ENCODE measurements at regions not wholly inside any gene's neighbourhood (a gene's known extent, or its start where the extent isn't known, plus 50 kb on each side); places are given as distances from the start of the nearest gene placed in this dataset.

DNA sequence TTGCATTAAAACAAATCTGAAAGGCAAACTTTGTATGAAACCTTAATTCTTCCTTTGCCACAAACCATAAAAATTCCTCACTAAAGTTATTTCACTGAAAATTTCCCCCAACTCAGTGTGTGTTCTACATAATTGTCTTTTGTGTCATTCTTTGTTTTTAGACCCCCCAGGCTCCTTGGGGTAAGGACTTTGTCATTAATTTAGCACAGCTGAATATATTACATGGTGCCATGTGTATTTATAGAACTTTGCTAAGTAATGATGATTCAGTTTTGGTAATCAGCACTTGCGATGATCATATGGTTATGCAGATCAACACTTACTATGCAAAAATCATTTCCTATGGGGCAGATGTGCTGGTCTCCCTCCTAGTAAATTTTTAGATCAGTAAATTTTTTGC lies 712.1 kb upstream of the MEF2C start:
- Histone ChIP-seq H3K4me3 (ENCODE audit: insufficient read depth, low read depth, low read length) (no peak overlapping the region), H3K36me3 (ENCODE audit: insufficient read depth, low read length) (no peaks in the 10 kb centered on the region), H3K27ac (ENCODE audit: low read depth, low read length) (peak overlapping the region; percentile 4), H3K9ac (ENCODE audit: low read length) (no peak overlapping the region), H4K20me1 (ENCODE audit: insufficient read depth, low read length) (no peaks in the 10 kb centered on the region), H3K27me3 (ENCODE audit: insufficient read depth, low read length) (no peaks in the 10 kb centered on the region), H3K79me2 (ENCODE audit: insufficient read depth, low read length) (no peaks in the 10 kb centered on the region), H2AFZ (ENCODE audit: low read depth, low read length) (no peak overlapping the region), H3K4me1 (ENCODE audit: insufficient read depth, low read length) (no peaks in the 10 kb centered on the region), H3K4me2 (ENCODE audit: low read length) (peak overlapping the region; percentile 33), H3K9me3 (ENCODE audit: insufficient read depth, low read depth, low read length) (no peaks in the 10 kb centered on the region)
- peaks cover 3% of the 10 kb centered on the region for H3K4me1 Mint-ChIP-seq (ENCODE audit: low read depth, unreplicated experiment)
- FAIRE-seq (no peak), DNase-seq (ENCODE audit: low read depth) (peak; percentile 77)
- H3K36me3 Mint-ChIP-seq (ENCODE audit: low read depth, unreplicated experiment) = no peaks in the 10 kb centered on the region
- H3K4me3 Mint-ChIP-seq (ENCODE audit: unreplicated experiment) = no peak overlapping the region
- H3K9me3 Mint-ChIP-seq (ENCODE audit: unreplicated experiment) = peaks cover 6% of the 10 kb centered on the region
- H3K27me3 Mint-ChIP-seq (ENCODE audit: low read depth, unreplicated experiment) = no peaks in the 10 kb centered on the region
- H3K27ac Mint-ChIP-seq (ENCODE audit: unreplicated experiment) = no peak overlapping the region
- no peak for TF ChIP-seq EZH2 (IDR thresholded peaks at IDR 0.05; ENCODE audit: insufficient read depth, low read length)
- TF ChIP-seq, protein P1, sequence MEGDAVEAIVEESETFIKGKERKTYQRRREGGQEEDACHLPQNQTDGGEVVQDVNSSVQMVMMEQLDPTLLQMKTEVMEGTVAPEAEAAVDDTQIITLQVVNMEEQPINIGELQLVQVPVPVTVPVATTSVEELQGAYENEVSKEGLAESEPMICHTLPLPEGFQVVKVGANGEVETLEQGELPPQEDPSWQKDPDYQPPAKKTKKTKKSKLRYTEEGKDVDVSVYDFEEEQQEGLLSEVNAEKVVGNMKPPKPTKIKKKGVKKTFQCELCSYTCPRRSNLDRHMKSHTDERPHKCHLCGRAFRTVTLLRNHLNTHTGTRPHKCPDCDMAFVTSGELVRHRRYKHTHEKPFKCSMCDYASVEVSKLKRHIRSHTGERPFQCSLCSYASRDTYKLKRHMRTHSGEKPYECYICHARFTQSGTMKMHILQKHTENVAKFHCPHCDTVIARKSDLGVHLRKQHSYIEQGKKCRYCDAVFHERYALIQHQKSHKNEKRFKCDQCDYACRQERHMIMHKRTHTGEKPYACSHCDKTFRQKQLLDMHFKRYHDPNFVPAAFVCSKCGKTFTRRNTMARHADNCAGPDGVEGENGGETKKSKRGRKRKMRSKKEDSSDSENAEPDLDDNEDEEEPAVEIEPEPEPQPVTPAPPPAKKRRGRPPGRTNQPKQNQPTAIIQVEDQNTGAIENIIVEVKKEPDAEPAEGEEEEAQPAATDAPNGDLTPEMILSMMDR (IDR thresholded peaks at IDR 0.05; ENCODE audit: insufficient read depth, low read depth, low read length) = no peak

GRCh38 chr5:89584339-89584956 lies 701.5 kb upstream of the MEF2C start:
- peaks cover 4% of the 10 kb centered on the region for H3K9me3 Mint-ChIP-seq (ENCODE audit: unreplicated experiment)
- no peaks in the 10 kb centered on the region for H3K4me1 ChIP-seq (ENCODE audit: insufficient read depth, low read length)
- H3K27me3 Mint-ChIP-seq (ENCODE audit: low read depth, unreplicated experiment) = peaks cover under 1% of the 10 kb centered on the region
- H3K27ac ChIP-seq (ENCODE audit: low read depth, low read length) = no peak overlapping the region
- H3K36me3 ChIP-seq (ENCODE audit: insufficient read depth, low read length) = no peaks in the 10 kb centered on the region
- peak overlapping the region; percentile 31 for H3K4me2 ChIP-seq (ENCODE audit: low read length)
- H3K27me3 ChIP-seq (ENCODE audit: insufficient read depth, low read length) = no peaks in the 10 kb centered on the region
- H2AFZ ChIP-seq (ENCODE audit: low read depth, low read length) = peak overlapping the region; percentile 23
- no peaks in the 10 kb centered on the region for H3K9me3 ChIP-seq (ENCODE audit: insufficient read depth, low read depth, low read length)
- no peaks in the 10 kb centered on the region for H3K4me1 Mint-ChIP-seq (ENCODE audit: low read depth, unreplicated experiment)
- peak; percentile 87 for DNase-seq (ENCODE audit: low read depth)
- H3K4me3 ChIP-seq (ENCODE audit: insufficient read depth, low read depth, low read length) = no peak overlapping the region
- no peaks in the 10 kb centered on the region for H3K36me3 Mint-ChIP-seq (ENCODE audit: low read depth, unreplicated experiment)
- no peaks in the 10 kb centered on the region for H4K20me1 ChIP-seq (ENCODE audit: insufficient read depth, low read length)
- H3K4me3 Mint-ChIP-seq (ENCODE audit: unreplicated experiment) = no peak overlapping the region
- FAIRE-seq = peak; percentile 75
- H3K27ac Mint-ChIP-seq (ENCODE audit: unreplicated experiment) = no peak overlapping the region
- H3K79me2 ChIP-seq (ENCODE audit: insufficient read depth, low read length) = no peaks in the 10 kb centered on the region
- H3K9ac ChIP-seq (ENCODE audit: low read length) = no peak overlapping the region
- no peak for TF ChIP-seq EZH2 (IDR thresholded peaks at IDR 0.05; ENCODE audit: insufficient read depth, low read length)
- TF ChIP-seq, protein P1 (IDR thresholded peaks at IDR 0.05; ENCODE audit: insufficient read depth, low read depth, low read length) = no peak

GRCh38 chr5:89583534-89583933 lies 700.5 kb upstream of the MEF2C start:
- TF ChIP-seq, protein P1 (IDR thresholded peaks at IDR 0.05; ENCODE audit: insufficient read depth, low read depth, low read length) = no peak
- TF ChIP-seq EZH2 (IDR thresholded peaks at IDR 0.05; ENCODE audit: insufficient read depth, low read length) = no peak
- no peak overlapping the region for H3K4me3 ChIP-seq (ENCODE audit: insufficient read depth, low read depth, low read length)
- H3K36me3 Mint-ChIP-seq (ENCODE audit: low read depth, unreplicated experiment) = no peaks in the 10 kb centered on the region
- H3K9me3 ChIP-seq (ENCODE audit: insufficient read depth, low read depth, low read length) = no peaks in the 10 kb centered on the region
- peaks cover 4% of the 10 kb centered on the region for H3K9me3 Mint-ChIP-seq (ENCODE audit: unreplicated experiment)
- no peak overlapping the region for H3K4me3 Mint-ChIP-seq (ENCODE audit: unreplicated experiment)
- peaks cover 2% of the 10 kb centered on the region for H3K27me3 Mint-ChIP-seq (ENCODE audit: low read depth, unreplicated experiment)
- H3K4me1 Mint-ChIP-seq (ENCODE audit: low read depth, unreplicated experiment) = no peaks in the 10 kb centered on the region
- H3K9ac ChIP-seq (ENCODE audit: low read length) = no peak overlapping the region
- no peak overlapping the region for H3K4me2 ChIP-seq (ENCODE audit: low read length)
- no peaks in the 10 kb centered on the region for H3K36me3 ChIP-seq (ENCODE audit: insufficient read depth, low read length)
- H3K79me2 ChIP-seq (ENCODE audit: insufficient read depth, low read length) = no peaks in the 10 kb centered on the region
- DNase-seq (ENCODE audit: low read depth) (no peak), FAIRE-seq (no peak)
- H3K27me3 ChIP-seq (ENCODE audit: insufficient read depth, low read length) = no peaks in the 10 kb centered on the region
- H3K4me1 ChIP-seq (ENCODE audit: insufficient read depth, low read length) = no peaks in the 10 kb centered on the region
- no peaks in the 10 kb centered on the region for H4K20me1 ChIP-seq (ENCODE audit: insufficient read depth, low read length)
- H3K27ac ChIP-seq (ENCODE audit: low read depth, low read length) = no peak overlapping the region
- no peak overlapping the region for H3K27ac Mint-ChIP-seq (ENCODE audit: unreplicated experiment)
- no peak overlapping the region for H2AFZ ChIP-seq (ENCODE audit: low read depth, low read length)
